Progenitor cell of endocrine pancreas (in vitro differentiated cells): ENCODE measurements at regions not wholly inside any gene's neighbourhood (a gene's known extent, or its start where the extent isn't known, plus 50 kb on each side); places are given as distances from the start of the nearest gene placed in this dataset.
A peak's percentile ranks its signal among the peaks of the same experiment; 100 is the strongest.

Experiments
- DNase-seq: peaks from one replicate; pipeline ENCODE4 v3.0.0; 2021; ENCODE audit warnings: low spot score; ENCODE audit not compliant: unreplicated experiment
- H3K27ac Mint-ChIP-seq: 2 replicates; pipeline ENCODE4 v1.8.0; 2021; ENCODE audit warnings: mild to moderate bottlenecking, moderate library complexity, mixed read lengths
- H3K27me3 Mint-ChIP-seq: 2 replicates; pipeline ENCODE4 v1.8.0; 2021; ENCODE audit warnings: mixed read lengths
- H3K36me3 Mint-ChIP-seq: 2 replicates; pipeline ENCODE4 v1.8.0; 2022; ENCODE audit warnings: mixed read lengths; ENCODE audit not compliant: insufficient read depth
- H3K4me1 Mint-ChIP-seq: 2 replicates; pipeline ENCODE4 v1.8.0; 2021; ENCODE audit warnings: low read depth, mixed read lengths
- H3K4me3 Mint-ChIP-seq: 2 replicates; pipeline ENCODE4 v1.8.0; 2021; ENCODE audit warnings: low read depth, mild to moderate bottlenecking, moderate library complexity, mixed read lengths
- H3K9me3 Mint-ChIP-seq: 2 replicates; pipeline ENCODE4 v1.8.0; 2021; ENCODE audit warnings: low read depth, mixed read lengths
- CTCF ChIP-seq: fragments of 200-600 bp; sonication (generic); IDR thresholded peaks from one replicate; pipeline ENCODE4 v1.5.0; 2021; ENCODE audit warnings: antibody characterized with exemption, mild to moderate bottlenecking; ENCODE audit not compliant: unreplicated experiment

- H3K27me3 Mint-ChIP-seq = peaks cover 3% of the 10 kb centered on the region
- peaks cover 16% of the 10 kb centered on the region for H3K9me3 Mint-ChIP-seq
- DNase-seq = no peak
These were observed 78.6 kb downstream of the RTL6 start for GRCh38 chr22:44419429-44419828.

GRCh38 chr22:44413211-44413610 is 84.8 kb downstream of the RTL6 start:
- no peaks in the 10 kb centered on the region for H3K36me3 Mint-ChIP-seq
- peaks cover 7% of the 10 kb centered on the region for H3K27me3 Mint-ChIP-seq
- DNase-seq = no peak
- H3K27ac Mint-ChIP-seq = no peak overlapping the region
- TF ChIP-seq CTCF = no peak
- no peaks in the 10 kb centered on the region for H3K9me3 Mint-ChIP-seq
- H3K4me1 Mint-ChIP-seq = peaks cover 14% of the 10 kb centered on the region
- H3K4me3 Mint-ChIP-seq = no peak overlapping the region

More at GRCh38 chr22:44419429-44419828, 78.6 kb downstream of the RTL6 start:
- Mint-ChIP-seq H3K27ac (no peak overlapping the region), H3K4me3 (no peak overlapping the region), H3K4me1 (peaks cover 6% of the 10 kb centered on the region), H3K36me3 (peaks cover 2% of the 10 kb centered on the region)
- TF ChIP-seq CTCF = no peak

- Mint-ChIP-seq H3K36me3 (no peaks in the 10 kb centered on the region), H3K9me3 (no peaks in the 10 kb centered on the region), H3K4me1 (peaks cover 14% of the 10 kb centered on the region), H3K4me3 (no peak overlapping the region), H3K27me3 (peaks cover 7% of the 10 kb centered on the region), H3K27ac (peak overlapping the region; percentile 63)
- TF ChIP-seq CTCF = no peak
- no peak for DNase-seq
These were observed 85.8 kb downstream of the RTL6 start for GRCh38 chr22:44412136-44412731.

- H3K9me3 Mint-ChIP-seq = no peaks in the 10 kb centered on the region
- no peak for DNase-seq
These were observed 86.6 kb downstream of the RTL6 start for GRCh38 chr22:44411226-44412135.

More at GRCh38 chr22:44411226-44412135, 86.6 kb downstream of the RTL6 start:
- Mint-ChIP-seq H3K27me3 (peaks cover 7% of the 10 kb centered on the region), H3K4me3 (peak overlapping the region; percentile 14), H3K27ac (peak overlapping the region; percentile 63), H3K4me1 (peaks cover 14% of the 10 kb centered on the region), H3K36me3 (no peaks in the 10 kb centered on the region)
- no peak for TF ChIP-seq CTCF
